ENCODE measurements at regions not wholly inside any gene's neighbourhood (a gene's known extent, or its start where the extent isn't known, plus 50 kb on each side); places are given as distances from the start of the nearest gene placed in this dataset.

- Histone ChIP-seq H3K27me3 (replicated peaks; ENCODE audit: control insufficient read depth, insufficient read depth, low read length) (no peaks in the 10 kb centered on the region; the same call in 1 of the 2 replicates), H3K36me3 (ENCODE audit: control insufficient read depth, insufficient read depth, low read length) (no peaks in the 10 kb centered on the region), H3K4me3 (replicated peaks; ENCODE audit: low read depth, low read length) (no peak overlapping the region)
- DNase-seq (ENCODE audit: extremely low read depth, insufficient read length): no peak
- TF ChIP-seq CTCF (IDR thresholded peaks at IDR 0.05; ENCODE audit: insufficient read depth, low read length, poor library complexity, severe bottlenecking): no peak
Observed at GRCh38 chr1:244196571-244197285, 145.6 kb downstream of the ZBTB18 start.

- DNase-seq (ENCODE audit: extremely low read depth, insufficient read length): no peak
- no peak for TF ChIP-seq CTCF (IDR thresholded peaks at IDR 0.05; ENCODE audit: insufficient read depth, low read length, poor library complexity, severe bottlenecking)
- no peak overlapping the region for H3K4me3 ChIP-seq (replicated peaks; ENCODE audit: low read depth, low read length)
Observed at GRCh38 chr1:244197851-244198375, 146.8 kb downstream of the ZBTB18 start.

GRCh38 chr1:244199902-244200301 lies 148.8 kb downstream of the ZBTB18 start:
- no peak for DNase-seq (ENCODE audit: extremely low read depth, insufficient read length)
- Histone ChIP-seq H3K36me3 (ENCODE audit: control insufficient read depth, insufficient read depth, low read length) (no peaks in the 10 kb centered on the region), H3K27me3 (replicated peaks; ENCODE audit: control insufficient read depth, insufficient read depth, low read length) (no peaks in the 10 kb centered on the region; the same call in 1 of the 2 replicates), H3K4me3 (replicated peaks; ENCODE audit: low read depth, low read length) (no peak overlapping the region)
- no peak for TF ChIP-seq CTCF (IDR thresholded peaks at IDR 0.05; ENCODE audit: insufficient read depth, low read length, poor library complexity, severe bottlenecking)

More at GRCh38 chr1:244197851-244198375, 146.8 kb downstream of the ZBTB18 start:
- H3K27me3 ChIP-seq (replicated peaks; ENCODE audit: control insufficient read depth, insufficient read depth, low read length): no peaks in the 10 kb centered on the region; the same call in 1 of the 2 replicates
- no peaks in the 10 kb centered on the region for H3K36me3 ChIP-seq (ENCODE audit: control insufficient read depth, insufficient read depth, low read length)

GRCh38 chr1:244200596-244200995 lies 149.5 kb downstream of the ZBTB18 start:
- no peak overlapping the region for H3K4me3 ChIP-seq (replicated peaks; ENCODE audit: low read depth, low read length)
- DNase-seq (ENCODE audit: extremely low read depth, insufficient read length): no peak
- no peaks in the 10 kb centered on the region for H3K36me3 ChIP-seq (ENCODE audit: control insufficient read depth, insufficient read depth, low read length)
- H3K27me3 ChIP-seq (replicated peaks; ENCODE audit: control insufficient read depth, insufficient read depth, low read length): no peaks in the 10 kb centered on the region; the same call in 1 of the 2 replicates
- TF ChIP-seq CTCF (IDR thresholded peaks at IDR 0.05; ENCODE audit: insufficient read depth, low read length, poor library complexity, severe bottlenecking): no peak

GRCh38 chr1:244201750-244202149 lies 150.7 kb downstream of the ZBTB18 start:
- no peak overlapping the region for H3K4me3 ChIP-seq (replicated peaks; ENCODE audit: low read depth, low read length)
- H3K36me3 ChIP-seq (ENCODE audit: control insufficient read depth, insufficient read depth, low read length): no peaks in the 10 kb centered on the region
- DNase-seq (ENCODE audit: extremely low read depth, insufficient read length): no peak
- no peak for TF ChIP-seq CTCF (IDR thresholded peaks at IDR 0.05; ENCODE audit: insufficient read depth, low read length, poor library complexity, severe bottlenecking)
- H3K27me3 ChIP-seq (replicated peaks; ENCODE audit: control insufficient read depth, insufficient read depth, low read length): no peaks in the 10 kb centered on the region; the same call in 1 of the 2 replicates
